AG10803 (cell line): ENCODE measurements at regions not wholly inside any gene's neighbourhood (a gene's known extent, or its start where the extent isn't known, plus 50 kb on each side); places are given as distances from the start of the nearest gene placed in this dataset.

Source experiments
- DNase-seq: peaks from one replicate; pipeline ENCODE4 v3.0.0; 2010; ENCODE audit warnings: low read depth
- H3K4me3 ChIP-seq: 2 replicates; pipeline ENCODE4 v1.5.1; 2011; ENCODE audit warnings: mild to moderate bottlenecking, low read length, control low read depth
- CTCF ChIP-seq: conservative IDR thresholded peaks from 2 replicates; pipeline ENCODE4 v1.5.1; 2011; ENCODE audit warnings: mild to moderate bottlenecking, low read length, control low read depth, inconsistent platforms

DNA sequence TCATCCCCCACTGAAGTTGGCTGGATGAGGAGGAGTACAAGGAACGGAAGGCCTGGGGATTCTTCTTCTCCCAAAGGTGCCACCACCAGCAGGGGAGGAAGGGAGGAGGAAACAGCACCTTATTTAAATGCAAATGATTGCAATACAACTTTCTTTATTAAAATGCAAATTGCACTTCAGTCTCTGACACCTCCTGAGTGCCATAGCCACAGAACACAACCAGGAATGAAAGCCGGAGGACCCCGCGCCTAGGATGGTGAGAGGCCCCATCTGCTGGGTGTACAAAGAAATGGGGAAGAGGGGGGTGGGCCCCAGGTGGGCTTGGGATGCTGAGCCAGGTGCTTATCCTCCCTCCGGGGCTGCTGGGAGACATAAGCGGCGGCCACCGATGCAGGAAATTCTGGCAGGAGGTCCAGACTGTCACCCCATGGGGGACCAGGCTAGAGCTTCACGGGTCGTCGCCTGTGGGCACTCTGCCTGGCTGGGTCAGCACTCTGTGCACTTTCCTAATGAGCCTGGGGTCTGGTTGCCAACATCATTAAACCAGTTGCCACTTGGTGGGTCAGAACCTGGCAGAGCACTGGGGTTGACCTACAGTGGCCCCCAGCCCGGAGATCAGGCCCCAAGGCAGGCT, 154.2 kb upstream of the MLN start:
- no peak for DNase-seq
- TF ChIP-seq CTCF, result no peak

GRCh38 chr6:33957131-33957891, 153.5 kb upstream of the MLN start:
- TF ChIP-seq CTCF, result no peak
- DNase-seq, result no peak
- no peak overlapping the region for H3K4me3 ChIP-seq

More for the DNA sequence above, 154.2 kb upstream of the MLN start:
- no peak overlapping the region for H3K4me3 ChIP-seq

GRCh38 chr6:33956206-33956605, 152.4 kb upstream of the MLN start:
- DNase-seq, result no peak
- H3K4me3 ChIP-seq, result no peak overlapping the region
- no peak for TF ChIP-seq CTCF

DNA sequence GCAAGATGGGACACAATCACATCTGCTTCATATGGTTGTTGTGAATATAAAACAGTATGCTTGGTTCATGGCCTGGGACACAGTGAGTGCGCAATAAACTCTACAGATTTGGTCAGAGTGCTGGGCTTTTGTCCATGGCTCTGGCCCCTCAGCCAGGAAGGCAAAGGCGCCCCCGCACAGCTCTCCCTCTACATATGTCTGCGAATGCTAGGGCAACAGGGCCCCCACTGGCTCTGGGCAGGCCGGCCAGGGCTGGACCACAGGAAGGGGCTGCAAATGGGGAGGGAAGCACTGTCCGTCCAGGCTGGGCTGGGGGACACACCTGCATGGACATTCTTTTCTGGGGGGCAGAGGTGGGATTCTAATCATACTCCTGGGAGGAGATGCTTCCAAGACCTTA, 151.8 kb upstream of the MLN start:
- no peak for TF ChIP-seq CTCF
- DNase-seq, result no peak

GRCh38 chr6:33954453-33954852, 150.7 kb upstream of the MLN start:
- no peak for TF ChIP-seq CTCF
- DNase-seq, result no peak
- H3K4me3 ChIP-seq, result no peak overlapping the region

More for the DNA sequence above, 151.8 kb upstream of the MLN start:
- H3K4me3 ChIP-seq, result no peak overlapping the region

GRCh38 chr6:33953171-33953570, 149.4 kb upstream of the MLN start:
- H3K4me3 ChIP-seq, result no peak overlapping the region
- DNase-seq, result no peak
- TF ChIP-seq CTCF, result no peak

DNA sequence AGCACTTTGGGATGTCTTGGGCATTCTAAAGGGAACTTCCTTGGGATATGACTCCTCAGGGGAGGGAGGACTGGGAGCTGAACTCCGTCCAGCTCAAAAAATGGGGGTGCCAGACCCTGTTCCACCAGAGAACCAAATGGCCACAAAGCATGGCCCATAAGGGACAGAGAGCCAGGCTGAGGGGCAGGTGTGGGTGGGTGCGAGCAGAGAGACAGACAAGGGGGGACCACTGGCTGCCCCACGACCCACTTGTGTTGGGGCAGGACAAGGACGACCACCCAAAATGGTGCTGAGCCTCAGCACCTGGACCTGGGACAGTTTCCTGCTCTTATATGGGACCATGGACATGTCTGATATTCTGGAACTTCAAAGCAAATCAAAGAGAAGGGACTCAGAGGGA, 148.2 kb upstream of the MLN start:
- no peak overlapping the region for H3K4me3 ChIP-seq
- no peak for TF ChIP-seq CTCF
- DNase-seq, result no peak
